SK-N-SH (cell line): ENCODE measurements at regions not wholly inside any gene's neighbourhood (a gene's known extent, or its start where the extent isn't known, plus 50 kb on each side); places are given as distances from the start of the nearest gene placed in this dataset.

Experiments
- CTCF ChIA-PET: fragments of 300-600, 350-600 bp; formaldehyde crosslinking; extraction: SDS; loops from one replicate; lab custom pipeline; 2021; lab: Yijun Ruan, JAX
- POLR2A ChIA-PET: fragments of 350-600 bp; sonication (Branson Sonifier 250); formaldehyde crosslinking; extraction: SDS; loops from one replicate; lab custom pipeline; 2020; ENCODE audit warnings: antibody characterized with exemption, inconsistent platforms; lab: Yijun Ruan, JAX
- DNase-seq: peaks from one replicate; pipeline ENCODE4 v3.0.0; 2012
- H2AFZ ChIP-seq: fragments of 200-600 bp; sonication (generic); 2 replicates; pipeline ENCODE4 v1.8.1; 2016; ENCODE audit warnings: antibody characterized with exemption, mild to moderate bottlenecking, low read depth
- H3F3A ChIP-seq: fragments of 200-600 bp; sonication (generic); replicated peaks from 2 replicates; pipeline ENCODE3; 2016; ENCODE audit warnings: antibody characterized with exemption, mild to moderate bottlenecking; ENCODE audit not compliant: insufficient read depth
- H3K27ac ChIP-seq, 2 experiments: fragments of 200-500 bp in 1 of 2; fragments of 200-600 bp in 1 of 2; sonication (Bioruptor generic) in 1 of 2; sonication (generic), shearing (Covaris generic) in 1 of 2; 2 replicates each; pipeline versions ENCODE4 v1.5.1 to v1.6.1; 2014 to 2016; ENCODE audit warnings: low read depth in 2 of 2, inconsistent platforms in 1 of 2, low read length in 1 of 2, mild to moderate bottlenecking in 1 of 2, mixed read lengths in 1 of 2
- H3K27me3 ChIP-seq: fragments of 200-600 bp; sonication (generic), shearing (Covaris generic); 2 replicates; pipeline ENCODE4 v1.6.1; 2016; ENCODE audit warnings: mixed run types; ENCODE audit not compliant: insufficient read depth
- H3K36me3 ChIP-seq, 2 experiments: fragments of 200-500 bp in 1 of 2; fragments of 200-600 bp in 1 of 2; sonication (Bioruptor generic) in 1 of 2; sonication (generic) in 1 of 2; replicated peaks in 1 of 2; 2 replicates each; pipeline versions ENCODE3 to v1.5.1; 2014 to 2016; ENCODE audit warnings: low read length in 1 of 2, mild to moderate bottlenecking in 1 of 2; ENCODE audit not compliant: insufficient read depth in 2 of 2, control insufficient read depth in 1 of 2
- H3K4me1 ChIP-seq, 2 experiments: fragments of 200-500 bp in 1 of 2; fragments of 200-600 bp in 1 of 2; sonication (Bioruptor generic) in 1 of 2; sonication (generic), shearing (Covaris generic) in 1 of 2; 2 replicates each; pipeline versions ENCODE4 v1.5.1 to v1.6.1; 2014 to 2016; ENCODE audit warnings: low read depth in 1 of 2, low read length in 1 of 2, mixed run types in 1 of 2; ENCODE audit not compliant: insufficient read depth in 2 of 2, control insufficient read depth in 1 of 2
- H3K4me2 ChIP-seq: fragments of 200-600 bp; sonication (generic), shearing (Covaris generic); 2 replicates; pipeline ENCODE4 v1.6.1; 2017; ENCODE audit warnings: mixed run types
- H3K4me3 ChIP-seq, 2 experiments: fragments of 200-500 bp in 1 of 2; fragments of 200-600 bp in 1 of 2; sonication (Bioruptor generic) in 1 of 2; sonication (generic), shearing (Covaris generic) in 1 of 2; 2 replicates each; pipeline versions ENCODE4 v1.5.1 to v1.8.1; 2014 to 2016; ENCODE audit warnings: low read depth in 2 of 2, inconsistent platforms in 1 of 2, low read length in 1 of 2, mild to moderate bottlenecking in 1 of 2, mixed read lengths in 1 of 2, moderate library complexity in 1 of 2
- H3K79me2 ChIP-seq: fragments of 200-600 bp; sonication (generic); 2 replicates; pipeline ENCODE4 v1.8.1; 2017; ENCODE audit warnings: mild to moderate bottlenecking; ENCODE audit not compliant: insufficient read depth
- H3K9ac ChIP-seq: fragments of 200-600 bp; sonication (generic); 2 replicates; pipeline ENCODE4 v1.6.1; 2017; ENCODE audit warnings: mixed run types
- H3K9me2 ChIP-seq: fragments of 200-600 bp; sonication (generic); 2 replicates; pipeline ENCODE4 v1.6.1; 2017; ENCODE audit warnings: mixed run types
- H3K9me3 ChIP-seq: fragments of 200-600 bp; sonication (generic); 2 replicates; pipeline ENCODE4 v1.6.1; 2017; ENCODE audit warnings: mixed run types, mild to moderate bottlenecking, moderate library complexity
- H4K20me1 ChIP-seq: fragments of 200-600 bp; sonication (generic); 2 replicates; pipeline ENCODE4 v1.6.1; 2017; ENCODE audit warnings: mild to moderate bottlenecking, mixed run types; ENCODE audit not compliant: insufficient read depth
- ELF1 ChIP-seq: IDR thresholded peaks from 2 replicates; pipeline ENCODE4 v1.4.0; 2012
- EP300 ChIP-seq, 2 experiments: IDR thresholded peaks; 2 replicates each; pipeline versions ENCODE4 v1.4.0 to v1.6.1; 2012; ENCODE audit warnings: borderline replicate concordance in 1 of 2, low read depth in 1 of 2, low read length in 1 of 2
- FOSL2 ChIP-seq: IDR thresholded peaks from 2 replicates; pipeline ENCODE4 v1.4.0; 2012; ENCODE audit warnings: low read depth, mild to moderate bottlenecking, moderate library complexity, borderline replicate concordance
- FOXJ3 ChIP-seq: sonication (generic); formaldehyde crosslinking; IDR thresholded peaks from 2 replicates; pipeline ENCODE4 v1.5.1; 2020; ENCODE audit warnings: mild to moderate bottlenecking, missing genetic modification reagents
- FOXM1 ChIP-seq: IDR thresholded peaks from 2 replicates; pipeline ENCODE4 v1.4.0; 2012; ENCODE audit warnings: low read depth, mild to moderate bottlenecking
- GABPA ChIP-seq: IDR thresholded peaks from 2 replicates; pipeline ENCODE4 v1.4.0; 2012; ENCODE audit warnings: low read depth, mild to moderate bottlenecking
- JUND ChIP-seq: IDR thresholded peaks from 2 replicates; pipeline ENCODE4 v1.4.0; 2012
- MAX ChIP-seq: IDR thresholded peaks from 2 replicates; pipeline ENCODE4 v1.4.0; 2012; ENCODE audit warnings: low read depth
- MEF2A ChIP-seq: IDR thresholded peaks from 2 replicates; pipeline ENCODE4 v1.4.0; 2012; ENCODE audit warnings: low read depth, borderline replicate concordance
- MXI1 ChIP-seq: IDR thresholded peaks from 2 replicates; pipeline ENCODE4 v1.6.1; 2012; ENCODE audit warnings: mild to moderate bottlenecking, low read depth, low read length, improper control_type of control experiment
- PBX3 ChIP-seq: IDR thresholded peaks from 2 replicates; pipeline ENCODE4; 2012
- POLR2AphosphoS5 ChIP-seq: IDR thresholded peaks from 2 replicates; pipeline ENCODE4 v1.6.1; 2012; ENCODE audit warnings: low read depth, low read length
- RAD21 ChIP-seq: IDR thresholded peaks from 2 replicates; pipeline ENCODE4 v1.6.1; 2012; ENCODE audit warnings: mild to moderate bottlenecking, low read length
- RCOR1 ChIP-seq: fragments of 150-350 bp; IDR thresholded peaks from 2 replicates; pipeline ENCODE4 v1.6.1; 2017; ENCODE audit warnings: antibody characterized with exemption, low read length
- REST ChIP-seq: IDR thresholded peaks from 2 replicates; pipeline ENCODE4 v1.6.1; 2012; ENCODE audit warnings: mild to moderate bottlenecking, low read depth, low read length, moderate library complexity
- SIN3A ChIP-seq: IDR thresholded peaks from 2 replicates; pipeline ENCODE4 v1.6.1; 2012; ENCODE audit warnings: low read depth, mild to moderate bottlenecking, low read length, moderate library complexity, borderline replicate concordance
- SMC3 ChIP-seq: IDR thresholded peaks from 2 replicates; pipeline ENCODE4 v1.6.1; 2012; ENCODE audit warnings: low read depth, low read length, improper control_type of control experiment
- TCF12 ChIP-seq: IDR thresholded peaks from 2 replicates; pipeline ENCODE4 v1.4.0; 2012
- TEAD4 ChIP-seq: IDR thresholded peaks from 2 replicates; pipeline ENCODE4 v1.4.0; 2012; ENCODE audit warnings: mild to moderate bottlenecking, borderline replicate concordance; ENCODE audit not compliant: insufficient read depth
- WGBS: methylation state at CpG from one replicate; pipeline ENCODE4 v1.1.6; 2017; ENCODE audit warnings: low lambda C conversion rate; 5-methylcytosine and 5-hydroxymethylcytosine counted together

GRCh38 chr5:116813356-116813755 is 238.7 kb upstream of the SEMA6A start:
- H3K9me3 ChIP-seq = no peaks in the 10 kb centered on the region
- H3K4me1 ChIP-seq = peaks cover 0 to 2% of the 10 kb centered on the region in 2 experiments; a peak in 2 of 4 replicates
- H3K79me2 ChIP-seq = no peaks in the 10 kb centered on the region
- ChIA-PET POLR2A (no interaction called here), CTCF (no interaction called here)
- no peaks in the 10 kb centered on the region for H3F3A ChIP-seq
- no peaks in the 10 kb centered on the region for H3K27me3 ChIP-seq
- 53% methylated on average over 2 of the region's 2 CpGs for WGBS
- H3K27ac ChIP-seq = no peak overlapping the region
- no peak for DNase-seq
- no peak overlapping the region for H3K4me2 ChIP-seq
- TF ChIP-seq FOXM1 (no peak), POLR2AphosphoS5 (no peak), FOXJ3 (CRISPR knock-in tag) (no peak), GABPA (no peak), MAX (no peak), ELF1 (no peak), PBX3 (no peak), SIN3A (no peak), MEF2A (no peak), TEAD4 (no peak), SMC3 (no peak), MXI1 (no peak), TCF12 (no peak), FOSL2 (no peak), RAD21 (no peak), EP300 (IDR thresholded peaks at IDR 0.05; ENCODE audit: borderline replicate concordance in 1 of 2, low read depth in 1 of 2, low read length in 1 of 2) (no peak), REST (no peak), RCOR1 (no peak), JUND (no peak)
- no peak overlapping the region for H3K9ac ChIP-seq
- H3K9me2 ChIP-seq = no peaks in the 10 kb centered on the region
- H3K4me3 ChIP-seq = no peak overlapping the region
- H4K20me1 ChIP-seq = no peaks in the 10 kb centered on the region
- H2AFZ ChIP-seq = no peak overlapping the region
- no peaks in the 10 kb centered on the region for H3K36me3 ChIP-seq
